Activated naive CD4-positive, alpha-beta T cell treated with anti-CD3 and anti-CD28 coated beads, Interleukin-2, amount 10 ng/mL, durations not matched to agents 7 days and 5 days (primary cell): ENCODE measurements at regions not wholly inside any gene's neighbourhood (a gene's known extent, or its start where the extent isn't known, plus 50 kb on each side); places are given as distances from the start of the nearest gene placed in this dataset.

ENCODE experiments used
- CTCF ChIA-PET: fragments of 350-600 bp; sonication (Branson Sonifier 250); formaldehyde crosslinking; loops from one replicate; lab custom pipeline; 2021; ENCODE audit warnings: antibody characterized with exemption; lab: Charles Lee
- DNase-seq: peaks from one replicate; pipeline ENCODE4 v3.0.0-alpha.2; 2020
- H3K27ac Mint-ChIP-seq: one replicate; pipeline ENCODE4 v1.8.0; 2021; ENCODE audit warnings: mild to moderate bottlenecking, moderate library complexity, mixed read lengths
- H3K27me3 Mint-ChIP-seq: one replicate; pipeline ENCODE4 v1.8.0; 2021; ENCODE audit warnings: mild to moderate bottlenecking, mixed read lengths
- H3K36me3 Mint-ChIP-seq: one replicate; pipeline ENCODE4 v1.8.0; 2021; ENCODE audit warnings: mixed read lengths
- H3K4me1 Mint-ChIP-seq: one replicate; pipeline ENCODE4 v1.8.0; 2021; ENCODE audit warnings: mixed read lengths
- H3K4me3 Mint-ChIP-seq: one replicate; pipeline ENCODE4 v1.8.0; 2021; ENCODE audit warnings: mild to moderate bottlenecking, moderate library complexity, mixed read lengths
- H3K9me3 Mint-ChIP-seq: one replicate; pipeline ENCODE4 v1.8.0; 2021; ENCODE audit warnings: mixed read lengths

DNA sequence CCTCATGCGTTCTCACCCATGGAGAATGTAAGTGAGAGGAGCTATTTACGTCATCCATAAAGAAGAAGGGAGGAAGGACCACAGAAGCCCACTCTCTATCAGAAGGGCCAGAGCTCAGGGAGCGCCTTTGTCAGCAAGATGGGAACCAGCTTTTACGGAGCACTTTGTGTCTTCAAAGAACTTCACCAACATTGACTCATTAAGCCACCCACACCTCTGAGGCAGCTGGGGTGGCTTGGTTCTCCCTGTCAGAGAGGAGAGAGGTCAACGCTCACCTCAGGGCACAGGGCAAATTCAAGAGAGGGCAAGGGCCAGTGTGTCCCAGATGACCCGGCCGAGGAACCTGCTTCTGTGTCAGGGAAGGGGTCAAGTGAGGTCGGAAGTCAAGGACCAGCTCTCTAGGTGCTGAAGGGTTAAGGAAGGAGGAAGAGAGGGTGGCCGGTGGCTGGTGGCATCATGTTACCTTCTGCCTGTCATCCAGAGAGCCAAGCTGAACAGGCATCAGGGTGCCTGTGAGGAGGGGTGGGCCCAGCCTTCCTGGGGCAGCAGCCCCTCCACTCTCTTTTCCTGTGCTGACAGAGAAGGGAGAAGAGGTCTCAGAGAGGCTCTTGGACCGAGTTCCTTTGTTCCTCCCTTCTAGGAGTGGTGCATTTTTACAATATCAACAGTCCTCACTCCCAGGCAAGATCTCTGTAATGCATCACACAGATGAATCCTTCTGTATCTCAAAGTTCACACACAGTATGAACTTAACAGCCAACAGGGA lies 109.0 kb downstream of the ETS2 start:
- no peak overlapping the region for H3K27ac Mint-ChIP-seq
- no peaks in the 10 kb centered on the region for H3K36me3 Mint-ChIP-seq
- no peak for DNase-seq
- H3K4me3 Mint-ChIP-seq, result no peak overlapping the region
- peaks cover 16% of the 10 kb centered on the region for H3K27me3 Mint-ChIP-seq
- no peaks in the 10 kb centered on the region for H3K4me1 Mint-ChIP-seq
- no peaks in the 10 kb centered on the region for H3K9me3 Mint-ChIP-seq
- CTCF ChIA-PET, result interaction anchor here (1.1 kb wide), 1 partner anchor 15 kb away, joined by 4 read pairs; no protein-coding TSS in a partner anchor

DNA sequence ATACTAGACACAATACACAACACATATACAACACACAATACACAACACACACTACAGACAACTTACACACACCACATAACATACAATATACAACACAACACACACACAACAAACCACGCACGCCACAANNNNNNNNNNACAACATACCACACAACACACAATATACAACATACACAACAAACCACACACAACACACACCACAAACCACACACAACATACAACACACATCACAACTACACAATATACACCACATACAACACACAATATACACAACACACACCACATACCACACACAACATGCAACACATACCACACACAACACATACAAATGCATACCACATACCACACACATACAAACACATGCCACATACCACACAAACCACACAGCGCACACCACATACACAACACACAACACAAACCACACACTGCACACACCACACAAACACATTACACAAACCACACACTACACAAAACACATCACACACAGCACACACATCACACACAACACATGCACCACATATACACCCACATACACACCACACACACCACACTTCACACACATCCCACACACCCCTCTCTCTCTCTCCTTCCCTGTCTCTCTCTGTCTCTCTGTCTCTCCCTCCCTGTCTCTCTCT lies 108.3 kb downstream of the ETS2 start:
- Mint-ChIP-seq H3K4me3 (no peak overlapping the region), H3K36me3 (no peaks in the 10 kb centered on the region), H3K4me1 (no peaks in the 10 kb centered on the region), H3K27me3 (peaks cover 14% of the 10 kb centered on the region), H3K27ac (no peak overlapping the region), H3K9me3 (no peaks in the 10 kb centered on the region)
- CTCF ChIA-PET, result no interaction called here
- DNase-seq, result no peak

DNA sequence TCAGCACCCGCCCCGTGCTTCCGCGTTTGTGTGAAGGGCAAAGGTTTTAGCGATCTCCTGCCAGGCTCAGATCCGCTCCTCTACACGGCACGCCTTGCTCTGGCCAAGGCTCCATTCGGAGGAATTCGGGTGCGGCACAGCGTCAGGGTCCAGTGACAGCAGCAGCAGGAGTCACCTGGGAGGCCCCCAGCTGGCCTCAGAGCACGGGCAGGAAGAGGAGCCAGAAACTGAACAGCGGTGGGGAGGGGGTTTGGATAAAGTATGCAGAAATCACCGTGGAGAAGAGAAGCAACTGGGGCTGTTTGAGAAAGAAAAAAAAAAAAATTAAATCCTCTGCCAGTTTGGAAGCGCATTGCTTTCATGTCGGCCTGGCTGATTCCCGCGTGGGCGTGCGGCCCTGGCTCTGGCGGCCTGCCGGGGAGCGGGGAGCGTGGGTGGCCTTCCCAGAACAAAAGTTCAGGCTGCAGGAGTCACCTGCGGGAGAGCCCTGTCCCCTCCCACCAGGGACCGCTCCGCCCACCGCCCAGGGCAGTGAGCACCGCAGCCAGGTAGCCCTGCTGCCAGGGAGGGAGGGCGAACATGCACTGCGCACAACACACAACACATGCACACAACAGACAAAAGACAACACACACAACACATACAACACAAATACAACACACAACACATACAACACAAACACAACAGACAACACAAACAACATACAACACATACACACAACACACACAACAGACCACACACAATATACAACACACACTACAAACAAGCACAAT lies 107.6 kb downstream of the ETS2 start:
- no peak overlapping the region for H3K4me3 Mint-ChIP-seq
- DNase-seq, result no peak
- H3K9me3 Mint-ChIP-seq, result no peaks in the 10 kb centered on the region
- peaks cover 14% of the 10 kb centered on the region for H3K27me3 Mint-ChIP-seq
- no peaks in the 10 kb centered on the region for H3K36me3 Mint-ChIP-seq
- CTCF ChIA-PET, result no interaction called here
- no peaks in the 10 kb centered on the region for H3K4me1 Mint-ChIP-seq
- H3K27ac Mint-ChIP-seq, result no peak overlapping the region

DNA sequence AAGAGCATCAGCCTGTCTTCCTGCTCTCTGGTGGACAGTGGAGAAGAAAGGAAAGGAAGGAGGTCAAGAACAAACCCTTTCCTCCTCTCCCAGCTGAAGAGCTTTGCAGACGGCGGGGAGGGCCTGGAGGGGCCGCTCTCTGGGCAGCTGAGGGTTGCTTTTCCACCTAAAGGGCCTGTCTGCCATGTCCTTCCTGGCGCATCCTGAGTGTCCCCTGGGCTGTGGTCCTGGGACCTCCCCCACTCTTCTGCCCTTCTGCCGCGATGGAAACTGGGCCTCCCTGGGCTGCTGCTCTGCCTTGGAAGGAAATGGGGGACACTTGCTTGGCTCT lies 107.0 kb downstream of the ETS2 start:
- Mint-ChIP-seq H3K4me3 (no peak overlapping the region), H3K36me3 (no peaks in the 10 kb centered on the region), H3K9me3 (no peaks in the 10 kb centered on the region), H3K4me1 (no peaks in the 10 kb centered on the region), H3K27me3 (peaks cover 14% of the 10 kb centered on the region), H3K27ac (no peak overlapping the region)
- CTCF ChIA-PET, result no interaction called here
- no peak for DNase-seq

DNA sequence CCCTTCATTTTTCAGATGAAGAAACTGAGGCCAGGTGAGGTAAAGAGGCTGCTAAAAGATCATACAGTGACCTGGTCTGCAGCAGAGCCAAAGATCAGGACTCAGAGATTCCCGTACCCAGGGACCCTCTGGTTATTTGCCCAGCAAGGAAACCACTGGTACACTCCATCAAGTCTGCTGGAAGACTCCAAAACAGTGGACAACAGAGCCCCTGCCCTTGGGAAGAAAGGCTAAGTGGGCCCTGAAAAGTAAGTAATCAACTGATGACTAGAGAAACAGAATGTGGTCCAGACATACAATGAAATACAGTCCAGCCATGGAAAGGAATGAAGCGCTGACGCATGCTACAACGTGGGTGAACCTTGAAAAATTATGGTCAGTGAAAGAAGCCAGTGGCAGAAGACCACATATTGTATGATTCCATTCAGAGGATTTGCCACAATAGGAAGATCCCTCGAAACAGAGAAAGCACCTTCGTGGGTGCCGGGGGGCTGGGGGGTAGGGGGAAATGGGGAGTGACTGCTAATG lies 106.4 kb downstream of the ETS2 start:
- DNase-seq, result no peak
- H3K4me3 Mint-ChIP-seq, result no peak overlapping the region
- no peaks in the 10 kb centered on the region for H3K9me3 Mint-ChIP-seq
- H3K27me3 Mint-ChIP-seq, result peaks cover 12% of the 10 kb centered on the region
- no peaks in the 10 kb centered on the region for H3K36me3 Mint-ChIP-seq
- no peak overlapping the region for H3K27ac Mint-ChIP-seq
- no peaks in the 10 kb centered on the region for H3K4me1 Mint-ChIP-seq
- CTCF ChIA-PET, result no interaction called here

DNA sequence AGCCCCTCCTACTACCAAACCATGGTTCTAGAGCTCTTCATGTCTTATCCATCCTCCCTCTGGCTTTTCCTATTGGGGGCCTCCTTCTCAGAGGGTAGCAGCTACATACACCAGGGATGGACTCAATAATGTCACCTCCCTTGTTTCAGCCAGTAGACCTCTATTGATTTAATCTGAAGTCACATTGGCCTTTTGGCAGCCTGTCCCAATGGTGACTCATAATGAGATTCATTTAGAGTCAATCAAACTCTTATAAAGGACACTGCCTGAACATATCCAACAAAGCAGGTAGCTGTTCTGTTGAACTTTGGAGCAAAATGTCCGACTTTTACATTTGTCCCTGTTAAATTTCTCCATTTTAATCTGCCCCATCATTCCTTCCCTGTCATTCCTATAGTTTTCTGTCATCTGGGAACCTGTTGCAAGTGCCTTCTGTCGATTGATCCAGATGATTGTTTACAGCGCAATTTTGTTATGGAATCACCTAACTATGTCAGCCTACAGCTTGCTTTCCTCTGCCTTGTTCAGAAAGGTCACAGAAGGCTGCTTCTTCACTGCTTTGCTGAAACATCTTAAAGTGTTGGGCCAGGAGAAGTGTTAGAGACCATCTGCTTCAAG lies 105.9 kb downstream of the ETS2 start:
- Mint-ChIP-seq H3K4me1 (no peaks in the 10 kb centered on the region), H3K27ac (no peak overlapping the region), H3K9me3 (no peaks in the 10 kb centered on the region), H3K27me3 (peaks cover 6% of the 10 kb centered on the region), H3K4me3 (no peak overlapping the region), H3K36me3 (no peaks in the 10 kb centered on the region)
- CTCF ChIA-PET, result no interaction called here
- DNase-seq, result no peak

DNA sequence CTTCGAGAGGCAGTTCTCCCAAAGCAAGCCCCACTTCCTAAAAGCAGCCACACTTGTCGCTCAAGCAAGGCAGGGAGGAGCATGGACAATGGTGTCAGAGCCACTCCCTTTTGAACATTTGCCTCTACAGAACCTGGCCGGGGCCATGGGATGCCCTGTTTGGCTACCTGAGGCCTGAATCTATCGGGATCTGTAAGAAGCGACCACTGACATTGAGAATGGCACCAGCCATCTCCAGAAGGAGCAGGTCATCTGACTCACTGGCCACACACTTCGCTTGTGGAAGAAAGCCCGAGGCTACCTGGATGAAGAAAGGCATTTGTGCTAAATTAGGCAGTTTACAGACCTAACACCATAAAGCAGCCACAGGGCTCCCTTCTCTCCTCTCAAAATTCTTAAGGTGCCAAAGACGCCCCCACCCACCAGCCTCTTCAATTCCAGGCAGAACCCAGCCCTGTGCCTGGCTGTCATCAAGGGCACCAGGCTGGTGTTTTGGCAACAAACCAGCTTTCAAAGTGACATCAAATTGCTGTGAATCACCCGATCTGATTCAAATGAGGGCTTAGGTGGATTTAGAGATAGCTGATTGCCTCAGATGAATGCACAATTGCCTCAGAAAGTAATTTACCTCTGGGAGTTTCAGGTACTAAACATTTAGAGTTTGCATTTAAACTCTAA lies 104.8 kb downstream of the ETS2 start:
- DNase-seq, result no peak
- H3K27ac Mint-ChIP-seq, result no peak overlapping the region
- peaks cover 4% of the 10 kb centered on the region for H3K27me3 Mint-ChIP-seq
- no peaks in the 10 kb centered on the region for H3K36me3 Mint-ChIP-seq
- no peak overlapping the region for H3K4me3 Mint-ChIP-seq
- CTCF ChIA-PET, result no interaction called here
- no peaks in the 10 kb centered on the region for H3K4me1 Mint-ChIP-seq
- H3K9me3 Mint-ChIP-seq, result no peaks in the 10 kb centered on the region

DNA sequence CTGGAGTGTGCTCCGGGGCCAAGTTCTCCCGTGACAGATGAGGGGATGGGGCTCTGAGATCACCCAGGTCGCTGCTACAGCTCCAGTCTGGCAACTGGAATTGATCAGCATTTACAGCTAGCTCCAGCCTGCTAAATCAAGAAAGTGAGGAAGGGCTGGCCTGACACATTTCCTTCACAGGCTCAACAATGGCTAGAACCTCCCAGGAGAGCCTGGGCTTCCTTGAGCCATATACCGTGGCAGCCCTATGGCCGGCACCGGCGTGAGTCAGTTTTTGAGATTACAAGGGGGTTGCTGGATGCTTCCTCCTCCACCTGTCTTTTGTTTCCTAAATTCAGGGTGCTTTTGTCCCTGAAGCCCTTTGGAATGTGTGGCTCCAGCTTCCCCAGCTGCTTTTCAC lies 104.2 kb downstream of the ETS2 start:
- peaks cover 4% of the 10 kb centered on the region for H3K27me3 Mint-ChIP-seq
- no peaks in the 10 kb centered on the region for H3K9me3 Mint-ChIP-seq

DNA sequence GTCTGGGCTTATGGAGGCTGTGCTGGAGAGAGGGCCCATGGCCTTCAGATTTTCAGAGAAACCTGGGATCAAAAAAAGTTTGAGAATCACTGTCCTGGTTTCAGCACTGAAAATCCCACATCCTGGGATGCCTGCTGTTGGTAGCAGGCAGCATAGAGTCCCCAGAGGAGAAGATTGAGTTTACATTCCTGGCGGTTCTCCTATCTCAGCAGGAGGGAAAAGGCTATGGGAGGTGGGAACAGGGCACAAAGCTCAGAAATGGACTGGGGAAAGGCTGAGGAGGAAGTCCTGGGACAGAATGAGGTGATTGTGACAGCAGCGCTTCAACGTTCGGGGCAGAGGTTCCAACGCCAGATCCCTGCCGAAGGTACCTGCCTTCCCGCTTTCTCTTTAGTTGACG lies 103.4 kb downstream of the ETS2 start:
- Mint-ChIP-seq H3K4me3 (no peak overlapping the region), H3K36me3 (no peaks in the 10 kb centered on the region), H3K9me3 (no peaks in the 10 kb centered on the region), H3K4me1 (no peaks in the 10 kb centered on the region), H3K27ac (no peak overlapping the region), H3K27me3 (peaks cover 4% of the 10 kb centered on the region)
- CTCF ChIA-PET, result no interaction called here
- no peak for DNase-seq

More for the DNA sequence above, 104.2 kb downstream of the ETS2 start:
- Mint-ChIP-seq H3K27ac (no peak overlapping the region), H3K4me1 (no peaks in the 10 kb centered on the region), H3K4me3 (no peak overlapping the region), H3K36me3 (no peaks in the 10 kb centered on the region)
- no peak for DNase-seq
- CTCF ChIA-PET, result no interaction called here

DNA sequence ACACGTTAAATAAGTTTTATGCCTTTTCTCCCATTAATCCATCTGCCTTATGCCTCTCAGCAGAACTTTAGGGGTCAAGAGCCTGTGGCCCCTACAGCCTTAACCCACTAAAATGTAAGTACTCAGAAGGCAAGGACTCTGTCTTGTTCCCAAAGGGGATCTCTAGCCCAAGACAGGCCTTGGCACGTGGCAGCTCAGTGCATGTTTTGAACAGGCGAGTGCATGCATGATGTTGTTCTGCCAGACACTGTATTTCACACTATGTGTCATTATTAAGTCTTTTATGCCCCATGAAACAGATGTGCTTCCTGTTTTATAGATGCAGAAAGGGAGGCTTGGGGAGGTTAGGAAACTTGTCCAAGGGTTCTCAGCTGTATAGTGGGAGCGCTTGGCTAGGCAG lies 102.8 kb downstream of the ETS2 start:
- Mint-ChIP-seq H3K27me3 (peaks cover 4% of the 10 kb centered on the region), H3K4me1 (no peaks in the 10 kb centered on the region), H3K36me3 (no peaks in the 10 kb centered on the region), H3K4me3 (no peak overlapping the region), H3K9me3 (no peaks in the 10 kb centered on the region), H3K27ac (no peak overlapping the region)
- CTCF ChIA-PET, result no interaction called here
- no peak for DNase-seq

DNA sequence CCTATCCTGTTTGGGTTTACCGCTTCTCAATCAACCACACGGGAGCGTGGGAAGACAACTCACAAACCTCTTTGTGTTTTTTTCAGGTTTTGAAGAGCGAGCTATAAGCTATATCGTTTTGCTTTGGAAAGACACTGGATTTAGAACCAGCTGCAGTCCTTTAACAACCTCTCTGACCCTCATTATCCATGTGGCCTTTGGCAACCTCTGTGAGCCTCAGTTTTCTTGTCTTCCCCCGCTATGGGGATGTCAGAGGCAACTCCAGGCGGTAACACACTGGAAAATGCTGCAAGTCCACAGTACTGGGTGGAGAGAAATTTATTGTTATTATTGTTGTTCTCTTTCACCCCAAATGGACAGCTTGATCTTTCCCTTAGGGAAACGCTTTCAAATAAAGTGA lies 100.0 kb downstream of the ETS2 start:
- Mint-ChIP-seq H3K27me3 (no peaks in the 10 kb centered on the region), H3K4me1 (no peaks in the 10 kb centered on the region), H3K36me3 (no peaks in the 10 kb centered on the region), H3K9me3 (no peaks in the 10 kb centered on the region), H3K27ac (no peak overlapping the region), H3K4me3 (no peak overlapping the region)
- DNase-seq, result no peak
- CTCF ChIA-PET, result no interaction called here

DNA sequence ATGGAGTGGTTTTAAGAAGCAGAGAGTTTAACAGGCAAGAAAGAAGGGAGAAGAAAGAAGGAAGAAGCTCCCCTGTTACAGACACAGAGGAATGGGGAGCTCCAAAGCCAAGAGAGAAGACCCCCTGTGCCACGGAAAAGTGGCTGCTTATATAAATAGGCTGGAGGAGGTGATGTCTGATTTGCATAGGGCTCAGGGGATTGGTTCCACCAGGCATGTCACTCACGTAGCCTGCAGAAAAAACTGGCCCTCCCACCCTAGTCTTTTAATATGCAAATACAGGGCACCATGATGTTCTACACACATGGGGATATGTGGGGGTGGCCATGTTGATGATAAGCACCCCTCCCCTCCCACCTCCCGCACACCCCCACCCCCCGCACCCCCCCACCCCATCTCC lies 99.6 kb downstream of the ETS2 start:
- H3K27ac Mint-ChIP-seq, result no peak overlapping the region
- CTCF ChIA-PET, result no interaction called here
- DNase-seq, result no peak
- H3K36me3 Mint-ChIP-seq, result no peaks in the 10 kb centered on the region
- no peak overlapping the region for H3K4me3 Mint-ChIP-seq
- H3K4me1 Mint-ChIP-seq, result no peaks in the 10 kb centered on the region
- H3K9me3 Mint-ChIP-seq, result no peaks in the 10 kb centered on the region
- no peaks in the 10 kb centered on the region for H3K27me3 Mint-ChIP-seq

DNA sequence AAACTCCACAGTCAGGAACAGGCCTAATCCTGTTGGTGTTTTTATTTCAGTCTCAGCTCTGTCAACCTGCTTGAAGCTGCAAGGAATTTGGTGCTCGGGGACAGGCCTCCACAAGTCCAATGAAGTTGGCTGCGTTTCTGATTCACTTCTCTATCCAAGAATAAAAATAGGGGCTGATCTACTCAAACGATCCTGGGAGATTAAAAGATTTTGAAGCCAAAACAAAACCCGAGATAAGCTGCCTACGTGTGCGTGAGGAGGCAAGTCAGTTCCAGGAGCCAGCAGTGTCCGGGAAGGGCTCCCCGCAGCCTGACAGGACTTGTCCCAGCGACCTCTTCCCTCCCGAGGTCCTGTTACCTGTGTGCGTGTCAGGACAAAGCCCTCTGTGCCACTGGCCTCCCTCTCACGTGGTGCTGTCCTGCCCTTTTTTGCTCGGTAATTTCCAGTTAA lies 98.0 kb downstream of the ETS2 start:
- Mint-ChIP-seq H3K27me3 (no peaks in the 10 kb centered on the region), H3K9me3 (no peaks in the 10 kb centered on the region), H3K36me3 (no peaks in the 10 kb centered on the region), H3K4me3 (no peak overlapping the region), H3K27ac (no peak overlapping the region), H3K4me1 (no peaks in the 10 kb centered on the region)
- no peak for DNase-seq
- CTCF ChIA-PET, result no interaction called here
